Esophagus muscularis mucosa (tissue), 3 donors: ENCODE measurements at regions not wholly inside any gene's neighbourhood (a gene's known extent, or its start where the extent isn't known, plus 50 kb on each side); places are given as distances from the start of the nearest gene placed in this dataset.

Experiments
- POLR2A ChIP-seq: fragments of 450-650 bp; IDR thresholded peaks from one replicate; pipeline ENCODE4 v1.6.1; 2017; ENCODE audit warnings: antibody characterized with exemption, moderate library complexity, mild to moderate bottlenecking, low read depth
- POLR2AphosphoS5 ChIP-seq, 2 donors: sonication (generic); formaldehyde crosslinking; IDR thresholded peaks; one replicate each; pipeline ENCODE4 v1.6.1; 2017; ENCODE audit warnings: antibody characterized with exemption in 2 of 2
- TF ChIP-seq, protein P1 (sequence below), 3 experiments: fragments of 200-600 bp in 2 of 3; fragments of 450-650 bp in 1 of 3; sonication (generic) in 2 of 3; IDR thresholded peaks; one replicate each; pipeline ENCODE4 v1.5.1; 2017 to 2019; ENCODE audit warnings: antibody characterized with exemption in 3 of 3, mild to moderate bottlenecking in 2 of 3, moderate library complexity in 1 of 3

- TF ChIP-seq, protein P1, sequence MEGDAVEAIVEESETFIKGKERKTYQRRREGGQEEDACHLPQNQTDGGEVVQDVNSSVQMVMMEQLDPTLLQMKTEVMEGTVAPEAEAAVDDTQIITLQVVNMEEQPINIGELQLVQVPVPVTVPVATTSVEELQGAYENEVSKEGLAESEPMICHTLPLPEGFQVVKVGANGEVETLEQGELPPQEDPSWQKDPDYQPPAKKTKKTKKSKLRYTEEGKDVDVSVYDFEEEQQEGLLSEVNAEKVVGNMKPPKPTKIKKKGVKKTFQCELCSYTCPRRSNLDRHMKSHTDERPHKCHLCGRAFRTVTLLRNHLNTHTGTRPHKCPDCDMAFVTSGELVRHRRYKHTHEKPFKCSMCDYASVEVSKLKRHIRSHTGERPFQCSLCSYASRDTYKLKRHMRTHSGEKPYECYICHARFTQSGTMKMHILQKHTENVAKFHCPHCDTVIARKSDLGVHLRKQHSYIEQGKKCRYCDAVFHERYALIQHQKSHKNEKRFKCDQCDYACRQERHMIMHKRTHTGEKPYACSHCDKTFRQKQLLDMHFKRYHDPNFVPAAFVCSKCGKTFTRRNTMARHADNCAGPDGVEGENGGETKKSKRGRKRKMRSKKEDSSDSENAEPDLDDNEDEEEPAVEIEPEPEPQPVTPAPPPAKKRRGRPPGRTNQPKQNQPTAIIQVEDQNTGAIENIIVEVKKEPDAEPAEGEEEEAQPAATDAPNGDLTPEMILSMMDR (IDR thresholded peaks at IDR 0.05) = no peak
- TF ChIP-seq POLR2AphosphoS5 (IDR thresholded peaks at IDR 0.05) (no peak), POLR2A (no peak)
Observed at GRCh38 chr18:61183798-61184197, 149.4 kb upstream of the CDH20 start.
